Upper lobe of left lung (tissue), 4 donors: ENCODE measurements at regions not wholly inside any gene's neighbourhood (a gene's known extent, or its start where the extent isn't known, plus 50 kb on each side); places are given as distances from the start of the nearest gene placed in this dataset.

Experiments used
- EP300 ChIP-seq, 4 donors: sonication (generic); formaldehyde crosslinking; IDR thresholded peaks; one replicate each; pipeline ENCODE4 v1.5.1; 2017; ENCODE audit warnings: antibody characterized with exemption in 4 of 4, control low read depth in 2 of 4
- POLR2A ChIP-seq, 4 donors: fragments of 450-650 bp; IDR thresholded peaks; one replicate each; pipeline ENCODE4 v1.5.1; 2016 to 2017; ENCODE audit warnings: antibody characterized with exemption in 4 of 4, mild to moderate bottlenecking in 2 of 4
- POLR2AphosphoS5 ChIP-seq, 2 donors: sonication (generic); formaldehyde crosslinking; IDR thresholded peaks; one replicate each; pipeline ENCODE4 v1.5.1; 2017; ENCODE audit warnings: antibody characterized with exemption in 2 of 2
- TF ChIP-seq, protein P1 (sequence below), 6 experiments: fragments of 450-650 bp in 4 of 6; fragments of 200-600 bp in 2 of 6; sonication (generic) in 2 of 6; IDR thresholded peaks; one replicate each; pipeline ENCODE4 v1.5.1; 2016 to 2019; ENCODE audit warnings: antibody characterized with exemption in 6 of 6

DNA sequence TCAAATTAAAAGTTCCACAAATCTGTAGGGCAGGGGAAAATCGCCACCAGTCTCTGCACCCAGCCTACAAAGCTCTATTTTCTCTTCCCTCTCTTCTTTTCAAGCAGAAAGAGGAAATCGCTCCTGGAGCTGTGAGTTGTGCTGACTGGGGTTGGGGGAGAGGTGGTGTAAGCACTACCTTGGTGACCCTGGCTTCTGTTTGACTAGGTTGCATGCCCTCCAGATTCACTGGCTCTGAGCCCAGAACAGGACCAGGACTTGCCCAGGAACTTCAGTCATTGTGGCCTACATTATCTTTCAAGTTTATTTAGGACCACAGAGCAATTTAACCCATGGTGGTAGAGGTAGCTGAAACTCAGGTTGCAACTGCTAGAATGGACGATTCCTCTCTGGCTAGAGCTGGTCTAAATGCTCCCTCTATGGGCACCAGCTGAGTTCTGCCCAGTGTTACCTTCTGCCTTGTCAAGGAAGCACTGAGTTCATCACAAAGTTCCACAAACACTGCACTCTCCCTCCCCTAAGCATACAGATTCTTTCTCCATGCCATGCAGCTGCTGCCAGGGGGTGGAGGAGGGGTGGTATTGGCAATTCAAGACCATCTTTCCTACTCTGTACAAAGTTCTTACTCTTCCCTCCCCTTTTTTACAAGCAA is 122.0 kb upstream of the BMP5 start:
- TF ChIP-seq, protein P1, sequence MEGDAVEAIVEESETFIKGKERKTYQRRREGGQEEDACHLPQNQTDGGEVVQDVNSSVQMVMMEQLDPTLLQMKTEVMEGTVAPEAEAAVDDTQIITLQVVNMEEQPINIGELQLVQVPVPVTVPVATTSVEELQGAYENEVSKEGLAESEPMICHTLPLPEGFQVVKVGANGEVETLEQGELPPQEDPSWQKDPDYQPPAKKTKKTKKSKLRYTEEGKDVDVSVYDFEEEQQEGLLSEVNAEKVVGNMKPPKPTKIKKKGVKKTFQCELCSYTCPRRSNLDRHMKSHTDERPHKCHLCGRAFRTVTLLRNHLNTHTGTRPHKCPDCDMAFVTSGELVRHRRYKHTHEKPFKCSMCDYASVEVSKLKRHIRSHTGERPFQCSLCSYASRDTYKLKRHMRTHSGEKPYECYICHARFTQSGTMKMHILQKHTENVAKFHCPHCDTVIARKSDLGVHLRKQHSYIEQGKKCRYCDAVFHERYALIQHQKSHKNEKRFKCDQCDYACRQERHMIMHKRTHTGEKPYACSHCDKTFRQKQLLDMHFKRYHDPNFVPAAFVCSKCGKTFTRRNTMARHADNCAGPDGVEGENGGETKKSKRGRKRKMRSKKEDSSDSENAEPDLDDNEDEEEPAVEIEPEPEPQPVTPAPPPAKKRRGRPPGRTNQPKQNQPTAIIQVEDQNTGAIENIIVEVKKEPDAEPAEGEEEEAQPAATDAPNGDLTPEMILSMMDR (IDR thresholded peaks at IDR 0.05) = no peak
- no peak for TF ChIP-seq POLR2AphosphoS5 (IDR thresholded peaks at IDR 0.05)
- no peak for TF ChIP-seq POLR2A (IDR thresholded peaks at IDR 0.05)
- TF ChIP-seq EP300 (IDR thresholded peaks at IDR 0.05) = no peak
